ENCODE measurements at regions not wholly inside any gene's neighbourhood (a gene's known extent, or its start where the extent isn't known, plus 50 kb on each side); places are given as distances from the start of the nearest gene placed in this dataset.
"Not testable (repeated sequence)": the region's sequence is repeated elsewhere in the genome, so short reads cannot be mapped to it uniquely, and the experiment has no call there.

DNA sequence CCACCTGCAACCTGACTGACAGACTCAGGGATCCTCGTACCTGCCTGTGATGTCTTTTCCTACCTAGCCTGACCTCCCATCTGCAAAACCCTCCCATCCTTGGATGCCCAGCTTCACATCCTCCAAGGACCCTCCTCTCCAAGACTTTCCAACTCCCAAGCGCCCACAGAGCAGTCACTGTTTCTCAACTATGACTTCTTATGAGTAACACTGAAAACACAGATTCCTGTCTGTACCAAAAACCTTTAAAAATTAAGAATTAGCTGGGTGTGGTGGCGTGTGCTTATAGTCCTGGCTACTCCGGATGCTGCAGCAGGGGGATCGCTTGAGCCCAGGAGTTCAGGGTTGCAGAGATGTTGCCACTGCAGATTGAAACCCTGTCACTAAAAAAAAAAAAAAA lies 181.9 kb downstream of the PSMG1 start:
- 64 to 76% (median 71%) methylated on average over 5 of the region's 5 CpGs for WGBS, 5 donors
- Histone ChIP-seq H3K27me3 (replicated peaks in 1 of 7) (peaks cover 0 to 27% (median 0%) of the 10 kb centered on the region in 7 donors), H3K36me3 (no peaks in the 10 kb centered on the region), H3K4me3 (no peak overlapping the region), H3K9me3 (no peaks in the 10 kb centered on the region), H3K27ac (peak overlapping the region; percentile 8 to 92 (median 80)), H3K4me1 (peaks cover 19 to 96% (median 64%) of the 10 kb centered on the region in 6 donors)
- no peak for DNase-seq
- TF ChIP-seq POLR2A (IDR thresholded peaks at IDR 0.05) (no peak), POLR2AphosphoS5 (IDR thresholded peaks at IDR 0.05) (no peak)
- TF ChIP-seq, protein P1, sequence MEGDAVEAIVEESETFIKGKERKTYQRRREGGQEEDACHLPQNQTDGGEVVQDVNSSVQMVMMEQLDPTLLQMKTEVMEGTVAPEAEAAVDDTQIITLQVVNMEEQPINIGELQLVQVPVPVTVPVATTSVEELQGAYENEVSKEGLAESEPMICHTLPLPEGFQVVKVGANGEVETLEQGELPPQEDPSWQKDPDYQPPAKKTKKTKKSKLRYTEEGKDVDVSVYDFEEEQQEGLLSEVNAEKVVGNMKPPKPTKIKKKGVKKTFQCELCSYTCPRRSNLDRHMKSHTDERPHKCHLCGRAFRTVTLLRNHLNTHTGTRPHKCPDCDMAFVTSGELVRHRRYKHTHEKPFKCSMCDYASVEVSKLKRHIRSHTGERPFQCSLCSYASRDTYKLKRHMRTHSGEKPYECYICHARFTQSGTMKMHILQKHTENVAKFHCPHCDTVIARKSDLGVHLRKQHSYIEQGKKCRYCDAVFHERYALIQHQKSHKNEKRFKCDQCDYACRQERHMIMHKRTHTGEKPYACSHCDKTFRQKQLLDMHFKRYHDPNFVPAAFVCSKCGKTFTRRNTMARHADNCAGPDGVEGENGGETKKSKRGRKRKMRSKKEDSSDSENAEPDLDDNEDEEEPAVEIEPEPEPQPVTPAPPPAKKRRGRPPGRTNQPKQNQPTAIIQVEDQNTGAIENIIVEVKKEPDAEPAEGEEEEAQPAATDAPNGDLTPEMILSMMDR (IDR thresholded peaks at IDR 0.05 in 8 of 11, conservative IDR thresholded peaks at IDR 0.05 in 3 of 11) = no peak
- intact Hi-C loops (cut with DNase I; ENCODE audit: low total_unique reads) = no loop called here

DNA sequence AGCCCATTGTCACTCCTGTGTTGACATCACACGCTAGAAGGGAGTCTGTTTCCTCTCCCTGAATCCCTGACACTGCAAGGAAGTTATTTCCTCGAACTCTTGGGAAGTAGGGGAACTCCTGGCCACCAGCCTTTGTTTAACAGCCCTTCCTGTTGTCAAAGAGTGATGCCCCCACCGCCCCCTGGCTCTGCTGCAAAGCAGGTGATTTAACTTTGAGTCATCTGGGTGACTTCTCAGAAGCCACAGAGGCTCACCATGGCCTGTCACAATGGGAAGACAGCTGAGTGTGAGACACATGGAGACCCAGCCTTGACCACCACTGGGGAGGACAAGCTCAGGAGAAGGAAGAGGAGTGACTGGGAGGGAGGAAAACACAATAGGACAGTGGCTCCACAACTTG lies 182.8 kb downstream of the PSMG1 start:
- H3K4me1 ChIP-seq = peaks cover 21 to 95% (median 59%) of the 10 kb centered on the region in 6 donors

GRCh38 chr21:38999161-38999560 lies 184.1 kb downstream of the PSMG1 start:
- no peak for TF ChIP-seq POLR2A (IDR thresholded peaks at IDR 0.05)
- TF ChIP-seq POLR2AphosphoS5 (IDR thresholded peaks at IDR 0.05) = no peak
- TF ChIP-seq, protein P1 (IDR thresholded peaks at IDR 0.05 in 8 of 11, conservative IDR thresholded peaks at IDR 0.05 in 3 of 11) = no peak
- no peaks in the 10 kb centered on the region for H3K9me3 ChIP-seq
- peaks cover 0 to 32% (median 0%) of the 10 kb centered on the region in 7 donors for H3K27me3 ChIP-seq (replicated peaks in 1 of 7)
- intact Hi-C loops (cut with DNase I; ENCODE audit: low total_unique reads) = loop anchor here (10.0 kb wide), 1 partner anchor 96 kb away; no protein-coding TSS in a partner anchor
- H3K27ac ChIP-seq = peak overlapping the region in 5 of 8 donors; percentile 43 to 92 (median 86)
- 76 to 82% (median 78%) methylated on average over 3 of the region's 3 CpGs for WGBS, 5 donors
- peaks cover 15 to 92% (median 51%) of the 10 kb centered on the region in 6 donors for H3K4me1 ChIP-seq
- no peaks in the 10 kb centered on the region for H3K36me3 ChIP-seq
- H3K4me3 ChIP-seq = no peak overlapping the region
- no peak for DNase-seq

More for the DNA sequence above, 182.8 kb downstream of the PSMG1 start:
- intact Hi-C loops (cut with DNase I; ENCODE audit: low total_unique reads) = no loop called here
- no peak overlapping the region for H3K4me3 ChIP-seq
- DNase-seq = no peak
- 22 to 46% (median 32%) methylated on average over 3 of the region's 3 CpGs for WGBS, 5 donors
- no peaks in the 10 kb centered on the region for H3K36me3 ChIP-seq
- no peaks in the 10 kb centered on the region for H3K9me3 ChIP-seq
- peak overlapping the region in 7 of 8 donors; percentile 58 to 92 (median 81) for H3K27ac ChIP-seq
- TF ChIP-seq POLR2A (IDR thresholded peaks at IDR 0.05) = no peak
- TF ChIP-seq POLR2AphosphoS5 (IDR thresholded peaks at IDR 0.05) = peak in 2 of 3 donors; percentile 68 to 79
- H3K27me3 ChIP-seq (replicated peaks in 1 of 7) = peaks cover 0 to 34% (median 0%) of the 10 kb centered on the region in 7 donors

- peaks cover 6 to 92% (median 50%) of the 10 kb centered on the region in 6 donors for H3K4me1 ChIP-seq
- H3K27ac ChIP-seq = peak overlapping the region in 4 of 8 donors; percentile 35 to 86 (median 70)
- intact Hi-C loops (cut with DNase I; ENCODE audit: low total_unique reads) = loop anchor here (10.0 kb wide), 1 partner anchor 97 kb away; no protein-coding TSS in a partner anchor
- H3K27me3 ChIP-seq (replicated peaks in 1 of 7) = peaks cover 0 to 32% (median 0%) of the 10 kb centered on the region in 7 donors
- not testable (repeated sequence) for DNase-seq, H3K4me3 ChIP-seq, H3K36me3 ChIP-seq, H3K9me3 ChIP-seq
- WGBS, 5 donors = 34 to 55% (median 47%) methylated on average over 7 of the region's 7 CpGs
These were observed 185.0 kb downstream of the PSMG1 start for GRCh38 chr21:38998281-38998680.

GRCh38 chr21:38997843-38998175 lies 185.4 kb downstream of the PSMG1 start:
- Histone ChIP-seq H3K4me1 (peaks cover 5 to 92% (median 51%) of the 10 kb centered on the region in 6 donors), H3K27me3 (replicated peaks in 1 of 7) (peaks cover 0 to 32% (median 0%) of the 10 kb centered on the region in 7 donors), H3K27ac (peak overlapping the region in 6 of 8 donors; percentile 11 to 86 (median 48))
- 25 to 43% (median 31%) methylated on average over 3 of the region's 3 CpGs for WGBS, 5 donors
- intact Hi-C loops (cut with DNase I; ENCODE audit: low total_unique reads) = loop anchor here (10.0 kb wide), 1 partner anchor 97 kb away; no protein-coding TSS in a partner anchor
- not testable (repeated sequence) for H3K9me3 ChIP-seq, H3K36me3 ChIP-seq, DNase-seq, H3K4me3 ChIP-seq
